Endothelial cell of umbilical vein (primary cell): ENCODE measurements at regions not wholly inside any gene's neighbourhood (a gene's known extent, or its start where the extent isn't known, plus 50 kb on each side); places are given as distances from the start of the nearest gene placed in this dataset.
"Not testable (repeated sequence)": the region's sequence is repeated elsewhere in the genome, so short reads cannot be mapped to it uniquely, and the experiment has no call there.

Experiments
- EZH2 ChIP-seq: IDR thresholded peaks from 2 replicates; pipeline ENCODE4 v1.6.1; 2012; ENCODE audit warnings: borderline replicate concordance, low read depth, mild to moderate bottlenecking, moderate library complexity, low read length, inconsistent platforms; ENCODE audit not compliant: severe bottlenecking
- TF ChIP-seq, protein P1 (sequence below), 2 donors: IDR thresholded peaks; 1 replicate in 1 of 2; 2 replicates in 1 of 2; pipeline ENCODE4 v1.5.1; 2011; ENCODE audit warnings: low read length in 2 of 2, mild to moderate bottlenecking in 2 of 2, moderate library complexity in 2 of 2, control low read depth in 1 of 2, inconsistent platforms in 1 of 2, low read depth in 1 of 2; ENCODE audit not compliant: insufficient read depth in 1 of 2; ENCODE audit errors: extremely low read depth in 1 of 2
- TF ChIP-seq, protein P2 (sequence below): IDR thresholded peaks from 2 replicates; pipeline ENCODE4 v1.6.1; 2011; ENCODE audit not compliant: insufficient read depth, insufficient read length

DNA sequence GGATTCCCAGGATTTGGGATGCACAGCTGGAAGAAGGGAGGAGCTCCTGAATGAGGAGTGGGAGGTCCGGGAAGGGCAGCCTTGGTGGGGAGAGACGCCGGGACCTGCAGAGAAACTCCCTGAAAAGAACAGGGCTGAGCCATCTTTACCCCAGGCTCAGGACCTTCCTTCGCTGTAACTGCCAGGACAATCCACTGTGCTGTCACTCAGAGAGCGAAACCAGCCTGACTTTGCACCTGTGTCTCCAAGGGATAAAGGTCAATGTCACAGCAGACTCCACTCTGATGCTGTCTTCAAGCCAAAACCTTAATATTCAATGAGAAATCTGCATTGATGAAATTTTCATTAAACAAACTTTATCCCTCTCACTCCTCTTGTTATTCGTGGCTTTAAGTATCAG is 235.4 kb upstream of the SULF2 start:
- TF ChIP-seq, protein P1, sequence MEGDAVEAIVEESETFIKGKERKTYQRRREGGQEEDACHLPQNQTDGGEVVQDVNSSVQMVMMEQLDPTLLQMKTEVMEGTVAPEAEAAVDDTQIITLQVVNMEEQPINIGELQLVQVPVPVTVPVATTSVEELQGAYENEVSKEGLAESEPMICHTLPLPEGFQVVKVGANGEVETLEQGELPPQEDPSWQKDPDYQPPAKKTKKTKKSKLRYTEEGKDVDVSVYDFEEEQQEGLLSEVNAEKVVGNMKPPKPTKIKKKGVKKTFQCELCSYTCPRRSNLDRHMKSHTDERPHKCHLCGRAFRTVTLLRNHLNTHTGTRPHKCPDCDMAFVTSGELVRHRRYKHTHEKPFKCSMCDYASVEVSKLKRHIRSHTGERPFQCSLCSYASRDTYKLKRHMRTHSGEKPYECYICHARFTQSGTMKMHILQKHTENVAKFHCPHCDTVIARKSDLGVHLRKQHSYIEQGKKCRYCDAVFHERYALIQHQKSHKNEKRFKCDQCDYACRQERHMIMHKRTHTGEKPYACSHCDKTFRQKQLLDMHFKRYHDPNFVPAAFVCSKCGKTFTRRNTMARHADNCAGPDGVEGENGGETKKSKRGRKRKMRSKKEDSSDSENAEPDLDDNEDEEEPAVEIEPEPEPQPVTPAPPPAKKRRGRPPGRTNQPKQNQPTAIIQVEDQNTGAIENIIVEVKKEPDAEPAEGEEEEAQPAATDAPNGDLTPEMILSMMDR (IDR thresholded peaks at IDR 0.05; ENCODE audit: extremely low read depth in 1 of 2, insufficient read depth in 1 of 2, low read depth in 1 of 2, low read length in 2 of 2) = not testable (repeated sequence)
- TF ChIP-seq, protein P2, sequence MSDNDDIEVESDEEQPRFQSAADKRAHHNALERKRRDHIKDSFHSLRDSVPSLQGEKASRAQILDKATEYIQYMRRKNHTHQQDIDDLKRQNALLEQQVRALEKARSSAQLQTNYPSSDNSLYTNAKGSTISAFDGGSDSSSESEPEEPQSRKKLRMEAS = not testable (repeated sequence)
- not testable (repeated sequence) for TF ChIP-seq EZH2
